HT-29 (cell line): ENCODE measurements at regions not wholly inside any gene's neighbourhood (a gene's known extent, or its start where the extent isn't known, plus 50 kb on each side); places are given as distances from the start of the nearest gene placed in this dataset.

Source experiments
- DNase-seq: peaks from one replicate; pipeline ENCODE4 v3.0.0-alpha.2; 2015; ENCODE audit warnings: low spot score

DNA sequence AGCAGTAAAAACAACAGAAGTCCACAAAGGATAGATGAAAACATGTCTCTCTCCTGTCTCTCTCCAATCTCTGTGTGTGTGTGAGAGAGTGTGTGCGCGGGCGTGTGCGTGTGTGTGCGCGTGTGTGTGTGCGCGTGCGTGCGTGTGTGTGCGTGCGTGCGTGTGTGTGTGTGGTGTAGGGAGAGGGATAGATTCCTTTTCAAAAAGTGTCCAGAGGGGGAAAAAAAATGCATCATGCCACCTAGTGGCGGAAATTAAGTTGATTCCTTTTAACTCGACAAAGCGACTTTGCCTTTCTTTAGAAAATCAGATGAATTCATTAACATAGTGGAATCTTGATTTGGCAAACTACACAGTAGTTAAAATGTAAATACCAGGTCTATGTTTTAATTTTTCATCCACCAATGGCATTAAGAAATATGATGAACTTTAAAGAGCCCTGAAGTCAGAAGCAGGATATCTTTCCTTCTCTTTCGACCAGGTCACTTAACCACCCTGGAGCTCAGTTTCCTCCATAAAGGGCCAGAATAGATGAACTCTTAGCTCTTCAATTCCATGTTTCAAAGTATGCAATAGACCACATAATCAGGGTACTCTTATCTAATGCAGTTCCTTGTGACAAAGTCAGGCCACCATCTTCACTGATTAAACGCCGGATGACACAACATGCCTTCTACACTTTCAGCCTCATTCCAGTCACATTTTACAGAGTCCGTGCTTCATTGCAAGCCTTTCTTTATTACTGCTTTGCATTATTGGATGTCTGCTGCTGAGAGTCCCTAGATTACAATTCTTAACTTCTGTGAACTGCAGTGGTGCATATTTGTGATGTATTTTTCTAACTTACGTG is 162.8 kb downstream of the FBXO8 start:
- DNase-seq, result peak; percentile 57

DNA sequence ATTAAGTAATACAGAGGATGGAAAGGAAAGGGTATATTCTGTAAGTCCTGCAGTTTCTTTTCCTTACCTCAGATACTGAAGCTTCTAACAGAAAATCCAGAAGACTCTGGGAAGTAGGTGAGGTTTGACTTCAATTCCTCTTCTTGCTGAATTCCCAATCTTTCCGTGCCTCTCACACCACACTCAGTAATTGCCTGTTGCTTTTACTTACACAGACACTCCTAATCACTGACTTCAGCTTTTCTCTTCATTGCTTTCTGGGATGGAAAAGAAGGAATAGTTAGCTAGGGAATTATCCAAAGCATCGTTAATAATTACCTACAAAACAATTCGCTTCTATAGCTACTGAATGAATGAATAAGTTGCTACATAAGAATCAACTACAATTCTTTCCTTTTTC is 163.6 kb downstream of the FBXO8 start:
- no peak for DNase-seq

DNA sequence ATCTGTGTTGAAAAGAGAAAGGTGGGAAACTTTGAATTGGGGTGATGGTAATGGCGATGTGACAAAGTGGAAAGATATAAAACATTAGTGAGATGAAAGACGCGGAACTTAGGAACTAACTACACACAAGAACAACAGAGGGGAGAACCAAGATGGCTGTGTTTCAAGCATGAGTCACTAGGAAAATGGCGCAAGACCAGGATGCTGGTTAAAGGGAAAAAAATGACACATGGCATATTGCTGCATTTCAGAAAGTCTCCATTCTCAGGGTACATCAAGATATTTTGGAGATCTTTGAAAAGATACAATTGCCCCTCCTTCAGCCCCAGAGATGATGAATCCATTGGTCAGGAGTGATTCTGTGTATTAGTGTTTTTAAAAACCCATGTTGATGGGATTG is 164.4 kb downstream of the FBXO8 start:
- DNase-seq, result no peak

DNA sequence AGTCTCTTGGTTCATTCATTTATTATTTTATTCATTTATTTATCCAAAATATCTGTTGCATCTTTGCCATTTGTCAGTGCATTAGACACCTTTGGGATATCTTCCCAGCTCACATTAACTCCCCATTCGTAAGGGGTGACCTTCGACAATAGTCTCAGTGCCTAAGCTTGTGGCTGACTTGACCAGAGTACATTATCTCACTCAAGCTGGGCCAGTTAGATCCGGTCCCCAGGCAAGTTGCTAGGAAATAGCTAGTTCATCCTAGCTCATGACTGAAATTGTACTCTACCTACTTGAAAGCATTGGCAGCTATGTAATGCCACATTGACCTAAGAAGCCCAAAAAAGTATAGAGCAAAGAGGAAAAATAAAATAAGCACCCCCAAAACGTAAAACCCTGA is 165.3 kb downstream of the FBXO8 start:
- no peak for DNase-seq

DNA sequence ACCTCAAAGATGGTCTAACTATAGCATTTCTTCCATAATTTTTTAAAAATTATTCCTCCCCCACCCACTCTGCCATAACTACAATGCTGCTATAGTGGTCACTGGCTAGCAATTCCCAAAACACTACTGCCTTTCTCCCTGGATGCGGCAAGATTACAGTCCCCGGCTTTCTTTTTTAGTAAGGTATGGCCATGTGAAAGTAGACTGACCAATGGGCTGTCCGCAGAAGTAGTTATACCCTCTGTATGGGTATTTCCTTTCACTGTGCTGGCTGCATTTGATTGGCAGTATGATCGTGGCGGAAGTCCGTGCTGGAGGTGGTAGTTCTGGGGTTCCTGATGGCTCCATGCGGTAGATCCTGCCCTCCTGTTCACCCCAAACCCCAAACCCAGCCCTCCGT is 166.0 kb downstream of the FBXO8 start:
- DNase-seq, result no peak

DNA sequence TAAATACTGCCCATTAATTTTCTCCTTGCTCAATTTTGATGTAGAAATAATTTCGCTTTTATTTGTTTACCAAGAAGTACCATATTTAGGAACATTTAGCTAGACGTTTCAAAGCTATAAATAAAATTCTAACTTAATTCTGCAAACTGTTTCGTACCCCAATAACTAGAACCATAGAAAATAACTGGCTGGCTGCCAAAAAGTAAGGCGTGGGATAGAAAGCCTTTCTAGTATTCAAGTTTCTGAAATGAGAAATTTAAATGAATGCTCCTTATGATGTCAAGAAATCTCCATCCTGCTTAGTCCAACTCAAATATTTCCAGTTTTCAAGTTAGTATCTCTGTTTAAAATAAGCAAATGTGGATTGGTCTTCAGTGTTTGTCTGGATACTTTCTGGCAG is 167.4 kb downstream of the FBXO8 start:
- no peak for DNase-seq

DNA sequence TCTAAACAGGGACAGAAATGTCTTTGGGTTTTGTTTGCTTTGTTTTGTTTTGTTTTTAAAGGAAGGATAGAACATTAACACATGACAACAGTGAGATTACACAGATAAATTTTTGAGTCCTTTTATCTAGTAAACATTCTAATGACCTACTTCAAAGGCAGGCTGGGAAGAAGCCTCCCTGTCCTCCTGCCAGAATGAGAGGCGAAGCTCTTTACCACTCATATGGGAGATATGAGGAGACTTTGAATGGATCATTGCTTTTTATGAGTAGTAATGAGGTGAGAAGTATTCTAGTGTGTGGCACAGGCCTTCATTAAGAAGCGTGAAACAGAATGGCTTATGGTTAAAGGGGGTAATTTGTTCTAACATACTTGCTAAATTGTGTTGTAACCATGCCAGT is 172.0 kb downstream of the FBXO8 start:
- DNase-seq, result no peak

DNA sequence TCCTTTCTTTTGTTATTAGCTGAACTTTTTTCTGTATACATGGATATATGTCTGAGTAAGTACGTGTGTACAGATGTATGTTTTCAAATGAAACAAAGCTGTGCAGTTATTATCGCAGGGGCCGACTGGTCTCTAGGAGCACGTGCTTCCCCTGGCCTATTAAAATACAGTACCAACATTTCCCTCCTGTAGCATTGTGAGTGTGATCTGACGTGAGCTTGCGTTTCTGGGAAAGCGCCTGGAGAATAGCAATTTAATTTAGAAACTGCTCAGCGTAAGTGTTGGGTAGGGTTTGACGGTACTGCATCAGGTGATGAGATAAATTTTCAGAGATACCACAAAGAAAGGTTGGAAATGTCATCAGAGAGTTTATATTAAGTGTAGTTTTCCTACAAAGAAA is 173.3 kb downstream of the FBXO8 start:
- DNase-seq, result no peak

DNA sequence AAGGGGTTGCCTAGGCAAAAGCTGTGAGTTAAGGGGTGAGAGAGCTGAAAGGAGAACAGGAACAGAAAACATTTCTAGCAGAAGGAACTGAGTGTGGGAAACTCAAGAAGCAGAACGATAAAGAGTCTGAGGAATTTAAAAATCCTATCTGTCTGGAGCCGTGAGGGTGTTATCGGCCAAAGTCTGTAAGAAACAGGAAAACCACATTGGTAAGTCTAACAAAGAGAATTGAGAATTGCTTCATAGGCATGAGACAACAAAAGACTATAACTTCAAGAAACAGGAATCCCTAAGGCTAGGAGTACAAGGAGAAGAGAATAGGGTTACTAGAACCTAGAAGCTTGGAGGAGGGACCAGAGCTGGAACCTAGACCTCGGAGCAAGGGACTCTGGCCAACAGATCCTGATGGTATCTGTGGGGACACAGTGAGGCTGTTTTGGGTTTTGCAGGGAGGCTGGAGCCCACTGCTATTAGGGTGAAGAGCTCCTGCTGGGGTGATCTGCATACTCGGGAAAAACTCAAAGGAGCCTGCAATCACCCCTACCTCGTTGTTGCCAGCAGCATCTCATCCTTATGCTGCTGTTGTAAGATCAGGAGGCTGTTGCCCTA is 175.6 kb downstream of the FBXO8 start:
- no peak for DNase-seq

DNA sequence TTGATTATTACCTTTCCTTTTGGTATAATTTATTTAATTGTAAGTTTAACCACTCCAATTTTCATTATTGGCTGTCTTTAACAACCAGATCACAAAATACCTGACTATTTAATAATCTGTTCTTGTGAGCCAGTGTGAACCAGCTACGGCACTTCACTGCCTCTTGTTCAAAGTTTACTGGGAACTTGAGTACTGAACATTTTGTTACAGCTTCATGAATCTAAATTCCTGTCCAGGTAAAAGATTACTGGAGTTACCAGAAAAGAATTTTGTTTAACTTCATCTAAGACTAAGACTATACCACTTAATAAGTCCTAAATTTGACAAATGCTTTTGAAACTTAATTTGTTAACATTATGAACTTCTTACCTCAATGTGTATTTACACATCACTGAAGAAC is 178.3 kb downstream of the FBXO8 start:
- no peak for DNase-seq

DNA sequence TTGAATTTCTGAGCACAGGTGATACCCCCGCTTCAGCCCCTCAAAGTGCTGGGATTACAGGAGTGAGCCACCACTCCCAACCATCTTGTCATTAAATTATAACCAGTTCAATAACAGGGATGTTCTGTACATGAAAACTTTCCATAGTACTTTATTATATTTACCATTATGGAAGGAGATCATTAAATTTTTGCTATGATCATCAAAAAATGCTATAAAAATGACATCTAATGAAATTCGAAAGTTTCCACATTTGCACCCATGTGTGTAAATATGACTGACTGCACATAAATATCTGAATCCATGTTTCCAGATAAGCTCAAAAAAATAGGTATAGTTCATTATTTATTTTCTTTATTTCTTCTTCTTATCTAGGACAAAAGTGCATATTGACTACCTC is 182.6 kb downstream of the FBXO8 start:
- DNase-seq, result no peak

DNA sequence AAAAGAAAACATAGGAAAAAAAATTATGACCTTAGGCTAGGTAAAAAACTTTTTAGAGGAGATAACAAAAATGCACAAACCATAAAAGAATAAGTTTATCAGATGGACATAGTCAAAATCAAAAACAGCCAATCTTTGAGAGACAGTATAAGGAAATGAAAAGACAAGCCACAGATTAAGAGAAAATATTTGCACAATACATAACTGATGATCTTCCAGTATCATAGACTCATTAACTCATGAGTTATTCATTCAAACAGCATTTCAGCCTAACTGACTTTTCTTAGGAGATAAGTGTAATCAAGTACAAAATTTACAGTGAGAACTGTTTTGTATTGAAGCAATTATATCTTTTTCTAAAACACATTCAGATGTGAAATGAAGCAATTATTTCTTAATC is 183.8 kb downstream of the FBXO8 start:
- DNase-seq, result no peak

DNA sequence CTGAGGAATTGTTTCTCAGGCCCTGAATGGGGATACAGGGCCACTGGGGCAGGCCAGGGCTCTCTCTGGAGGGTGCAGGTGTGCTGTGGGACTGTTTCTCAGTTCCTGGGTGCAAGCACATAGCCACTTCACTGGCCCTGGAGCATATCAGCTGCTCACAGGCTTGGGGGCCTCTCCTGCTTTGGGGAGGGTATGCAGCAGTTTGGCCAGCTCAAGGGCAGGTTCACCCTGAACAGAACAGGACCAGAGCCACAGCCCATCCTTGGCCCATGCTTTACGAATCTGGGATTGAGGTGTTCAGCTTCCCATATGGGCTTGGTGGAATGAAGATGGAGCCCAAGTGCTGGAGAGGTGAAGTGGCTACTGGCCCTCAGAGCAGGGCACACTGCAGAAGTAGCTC is 186.5 kb downstream of the FBXO8 start:
- DNase-seq, result no peak

DNA sequence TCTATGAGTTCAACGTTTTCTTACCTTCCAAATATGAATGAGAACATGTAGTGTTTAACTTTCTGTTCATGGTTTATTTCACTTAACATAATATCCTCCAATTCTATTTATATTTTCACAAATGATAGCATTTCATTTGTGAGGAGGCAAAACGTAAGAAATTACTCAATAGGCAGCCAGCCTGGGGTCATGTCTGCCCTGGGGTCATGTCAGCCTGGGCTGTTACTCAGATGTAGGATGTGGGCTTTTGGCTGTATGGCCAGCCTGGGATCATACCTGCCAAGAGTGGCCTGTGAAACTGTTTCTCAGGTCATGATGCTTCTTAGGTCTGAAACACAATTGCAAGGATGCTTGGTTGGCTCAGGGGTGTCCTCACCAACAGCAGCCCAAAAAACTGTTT is 187.0 kb downstream of the FBXO8 start:
- no peak for DNase-seq

DNA sequence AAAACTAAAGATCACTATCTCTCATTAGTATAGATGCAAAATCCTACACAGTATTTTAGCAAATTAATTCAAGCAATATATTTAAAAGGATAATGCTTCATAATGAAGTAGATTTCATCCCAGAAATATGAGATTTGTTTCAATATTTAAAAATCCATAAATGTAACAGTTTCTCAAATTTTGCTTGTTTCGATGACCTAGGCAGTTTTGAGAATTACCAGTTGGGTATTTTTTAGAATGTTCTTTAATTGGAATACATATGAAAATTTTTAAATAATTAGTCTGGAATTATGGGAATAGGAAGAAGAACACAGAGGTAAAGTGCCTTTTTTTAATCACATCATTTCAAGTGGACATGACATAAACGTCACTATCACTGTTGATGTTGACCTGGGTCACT is 192.3 kb downstream of the FBXO8 start:
- no peak for DNase-seq

DNA sequence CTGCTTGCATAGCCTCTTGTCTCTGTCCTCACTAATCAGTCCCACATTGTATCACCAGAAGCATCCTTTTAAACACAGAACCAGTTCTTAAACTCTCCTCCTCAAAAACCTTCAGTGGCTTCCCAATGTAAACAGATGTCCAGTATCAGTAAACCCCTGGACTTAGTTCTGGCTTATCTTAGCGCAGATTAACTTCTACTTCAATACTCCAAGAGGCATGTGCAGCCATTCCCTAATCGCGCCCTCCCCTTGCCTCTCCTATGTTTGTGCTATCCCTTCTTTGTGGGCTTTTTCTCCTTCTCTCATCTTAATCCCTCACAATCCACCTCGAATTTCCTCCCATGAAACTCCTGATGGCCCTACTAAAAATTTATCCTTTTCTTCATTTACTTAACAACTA is 193.8 kb downstream of the FBXO8 start:
- no peak for DNase-seq

DNA sequence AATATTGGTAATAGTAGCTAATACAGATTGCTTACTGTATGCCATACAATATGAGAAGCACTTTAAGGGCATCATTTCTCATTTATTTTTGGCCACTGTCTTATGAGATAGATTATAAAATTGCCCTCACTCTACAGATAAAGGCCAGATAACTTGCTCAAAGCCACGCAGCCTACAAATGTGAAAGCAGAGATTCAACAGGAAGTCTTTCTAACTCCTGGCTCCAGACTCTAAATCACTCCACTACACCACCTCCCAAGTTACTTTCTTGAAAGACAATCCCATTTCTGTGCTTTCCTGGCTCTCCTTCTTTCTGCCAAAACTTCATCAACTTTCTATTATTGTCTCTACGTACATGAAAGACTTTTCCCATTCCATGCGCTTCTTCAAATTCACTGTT is 194.7 kb downstream of the FBXO8 start:
- DNase-seq, result no peak

DNA sequence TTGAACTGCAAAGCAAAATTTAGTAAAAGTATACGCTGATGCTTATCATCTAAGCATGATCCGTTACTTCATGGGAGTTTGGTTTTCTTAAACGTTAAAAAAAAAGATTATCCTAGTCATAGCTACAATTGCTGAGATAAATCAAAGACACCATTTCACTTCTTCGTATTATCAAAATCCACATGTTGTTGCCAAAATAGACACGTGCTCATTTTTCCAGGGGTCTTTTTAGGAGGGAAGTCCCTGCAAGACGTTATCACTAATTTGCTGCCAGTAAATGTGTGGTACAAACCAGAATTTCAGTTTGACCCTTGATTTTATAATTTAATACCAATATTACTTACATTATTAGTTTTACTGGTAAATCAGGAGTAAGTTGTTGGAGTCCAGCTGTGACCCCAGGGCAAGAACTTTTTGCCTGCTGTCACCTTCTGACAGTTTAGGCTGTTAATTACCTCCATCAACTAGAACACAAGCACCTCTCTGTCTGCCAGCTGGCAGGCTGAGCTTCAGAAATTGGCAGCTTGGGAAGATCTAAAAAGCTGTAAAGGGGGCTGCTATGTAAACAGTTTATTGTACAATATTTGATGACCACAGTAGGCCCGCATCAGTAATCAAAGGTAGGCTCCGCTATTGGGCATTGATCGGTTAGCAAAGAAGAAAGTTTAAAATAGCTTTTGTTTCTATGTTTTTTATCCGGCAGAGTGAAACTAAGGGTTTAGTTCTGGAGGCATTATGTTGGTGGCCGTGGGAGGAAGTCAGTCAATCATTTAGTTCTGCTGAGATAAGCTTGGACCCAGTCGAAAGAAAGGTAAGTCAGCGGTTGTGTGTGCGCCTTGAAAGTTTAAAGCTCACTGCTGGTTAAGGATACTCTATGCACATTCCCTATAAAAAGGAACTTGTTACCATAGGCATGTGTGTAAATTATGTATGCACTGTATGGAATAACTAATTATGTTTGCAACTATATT is 196.4 kb downstream of the FBXO8 start:
- no peak for DNase-seq

DNA sequence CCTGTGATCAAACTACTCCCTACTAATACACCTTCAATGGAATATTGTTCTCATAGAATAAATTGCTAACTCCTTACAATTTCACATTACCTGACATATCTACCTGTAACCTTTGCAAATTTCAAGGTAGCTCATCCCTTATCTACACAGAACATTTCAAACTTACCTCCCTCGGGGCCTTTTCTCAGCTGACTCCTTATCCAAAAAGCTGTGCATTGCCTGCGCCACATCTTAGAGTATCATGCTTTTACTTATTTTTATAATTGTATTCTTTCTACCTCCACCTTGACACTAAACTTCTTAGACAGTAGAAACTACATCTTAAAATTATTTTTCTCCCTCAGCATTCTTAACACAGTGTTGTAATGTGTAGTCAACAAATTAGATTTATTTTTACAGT is 198.5 kb downstream of the FBXO8 start:
- no peak for DNase-seq

DNA sequence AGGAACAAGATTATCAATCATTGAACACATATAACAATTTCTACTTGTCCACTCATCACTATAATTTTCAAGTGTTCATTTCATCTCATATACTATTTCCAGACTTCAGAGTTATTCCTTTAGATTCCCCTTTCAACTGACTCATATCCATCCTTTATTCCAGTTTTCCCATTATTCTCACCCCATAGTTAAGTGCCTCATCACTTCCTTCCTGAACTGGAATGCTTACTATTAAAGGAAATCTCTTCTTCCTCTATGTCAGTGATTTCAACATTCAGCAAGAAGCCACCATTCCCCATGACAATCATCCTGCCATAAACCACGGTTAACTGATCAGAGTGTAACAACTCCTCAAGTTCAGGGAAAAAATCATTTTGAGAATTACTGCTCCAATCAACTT is 198.9 kb downstream of the FBXO8 start:
- DNase-seq, result no peak

DNA sequence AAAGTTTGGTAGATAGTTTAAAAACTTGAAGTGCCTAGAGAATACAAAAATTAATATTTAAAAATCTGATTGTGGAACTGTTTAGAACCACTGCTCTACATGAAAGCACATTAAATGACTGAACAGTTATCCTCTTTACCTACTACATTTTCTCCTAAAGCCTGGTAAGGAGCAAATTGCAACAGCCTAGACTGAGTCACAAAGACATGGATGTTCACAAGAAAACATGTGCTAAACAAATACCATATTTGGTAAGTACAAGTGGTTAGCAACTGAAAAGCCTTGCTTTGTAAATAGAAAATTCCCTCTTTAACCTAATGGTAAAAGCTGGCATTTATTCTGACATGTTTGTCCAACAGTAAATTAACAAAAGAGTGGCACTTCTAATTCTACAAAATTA is 203.1 kb downstream of the FBXO8 start:
- DNase-seq, result no peak

DNA sequence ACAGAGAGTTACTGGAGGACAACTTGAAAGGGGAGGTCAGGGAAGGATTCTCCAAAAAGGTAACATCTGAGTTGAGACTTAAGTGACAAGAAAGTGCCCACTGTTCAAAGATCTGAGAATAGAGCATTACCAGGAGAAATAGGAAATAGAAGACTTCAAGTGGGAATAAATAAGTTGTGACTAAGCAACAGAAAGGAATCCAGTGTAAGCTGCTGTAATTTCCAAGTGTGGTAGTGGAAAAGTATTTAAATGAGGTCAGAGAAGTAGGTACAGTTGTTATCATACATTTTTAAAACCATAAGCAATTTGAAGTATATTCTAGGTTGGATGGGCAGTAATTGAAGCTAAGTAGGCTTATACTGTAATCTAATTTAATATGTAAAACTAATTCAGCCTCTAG is 211.9 kb downstream of the FBXO8 start:
- DNase-seq, result no peak
